ENCODE measurements at regions not wholly inside any gene's neighbourhood (a gene's known extent, or its start where the extent isn't known, plus 50 kb on each side); places are given as distances from the start of the nearest gene placed in this dataset.

- no peak for DNase-seq (ENCODE audit: low read depth)
These were observed 100.0 kb upstream of the LINGO1 start for GRCh38 chr15:77732514-77733335.

GRCh38 chr15:77731945-77732344 lies 99.2 kb upstream of the LINGO1 start:
- no peak for DNase-seq (ENCODE audit: low read depth)

GRCh38 chr15:77731067-77731466 lies 98.4 kb upstream of the LINGO1 start:
- DNase-seq (ENCODE audit: low read depth) = no peak

- DNase-seq (ENCODE audit: low read depth) = no peak
These were observed 95.1 kb upstream of the LINGO1 start for GRCh38 chr15:77727635-77728304.

- DNase-seq (ENCODE audit: low read depth) = no peak
These were observed 92.0 kb upstream of the LINGO1 start for GRCh38 chr15:77724715-77725114.

- DNase-seq (ENCODE audit: low read depth) = no peak
These were observed 91.0 kb upstream of the LINGO1 start for GRCh38 chr15:77723756-77724155.

GRCh38 chr15:77722759-77723460 lies 90.2 kb upstream of the LINGO1 start:
- DNase-seq (ENCODE audit: low read depth) = no peak

GRCh38 chr15:77721963-77722362 lies 89.3 kb upstream of the LINGO1 start:
- no peak for DNase-seq (ENCODE audit: low read depth)

GRCh38 chr15:77720655-77721054 lies 87.9 kb upstream of the LINGO1 start:
- no peak for DNase-seq (ENCODE audit: low read depth)

GRCh38 chr15:77720173-77720572 lies 87.5 kb upstream of the LINGO1 start:
- DNase-seq (ENCODE audit: low read depth) = no peak

GRCh38 chr15:77719450-77719849 lies 86.7 kb upstream of the LINGO1 start:
- DNase-seq (ENCODE audit: low read depth) = no peak

- no peak for DNase-seq (ENCODE audit: low read depth)
These were observed 84.8 kb upstream of the LINGO1 start for GRCh38 chr15:77717333-77717990.

GRCh38 chr15:77716632-77717332 lies 84.1 kb upstream of the LINGO1 start:
- DNase-seq (ENCODE audit: low read depth) = no peak

- no peak for DNase-seq (ENCODE audit: low read depth)
These were observed 83.1 kb upstream of the LINGO1 start for GRCh38 chr15:77715860-77716259.

- no peak for DNase-seq (ENCODE audit: low read depth)
These were observed 82.3 kb upstream of the LINGO1 start for GRCh38 chr15:77715051-77715450.

- DNase-seq (ENCODE audit: low read depth) = no peak
These were observed 81.8 kb upstream of the LINGO1 start for GRCh38 chr15:77714555-77714954.

GRCh38 chr15:77714023-77714422 lies 81.3 kb upstream of the LINGO1 start:
- no peak for DNase-seq (ENCODE audit: low read depth)

- no peak for DNase-seq (ENCODE audit: low read depth)
These were observed 80.6 kb upstream of the LINGO1 start for GRCh38 chr15:77713281-77713680.

- DNase-seq (ENCODE audit: low read depth) = no peak
These were observed 79.7 kb upstream of the LINGO1 start for GRCh38 chr15:77712438-77712837.

- DNase-seq (ENCODE audit: low read depth) = no peak
These were observed 77.9 kb upstream of the LINGO1 start for GRCh38 chr15:77710637-77711036.

GRCh38 chr15:77710206-77710605 lies 77.5 kb upstream of the LINGO1 start:
- no peak for DNase-seq (ENCODE audit: low read depth)

Data from activated T-helper 9 cell treated with anti-CD3 and anti-CD28 coated beads, Interleukin-2, amount 50 U/mL, for 16 hours (primary cell).